ENCODE measurements at regions not wholly inside any gene's neighbourhood (a gene's known extent, or its start where the extent isn't known, plus 50 kb on each side); places are given as distances from the start of the nearest gene placed in this dataset.

DNA sequence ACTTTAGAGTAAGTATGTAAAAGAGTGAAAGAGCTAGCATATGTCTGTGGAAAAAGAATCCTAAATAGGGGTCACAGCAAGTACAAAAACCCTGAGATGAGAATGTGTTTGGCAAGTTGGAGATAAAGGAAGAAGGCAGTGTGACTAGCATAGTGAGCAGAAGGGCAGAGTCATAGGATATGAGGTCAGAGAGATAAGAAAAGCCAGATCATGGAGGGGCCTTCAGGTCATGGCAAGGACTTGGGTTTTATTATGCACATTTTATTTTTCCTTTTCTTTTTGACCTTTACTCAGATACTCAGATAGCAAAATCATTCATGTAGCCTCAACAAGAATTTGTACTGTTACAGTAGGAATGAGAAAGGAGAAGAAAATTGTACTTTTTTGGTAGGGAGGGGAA is 138.0 kb downstream of the GJA1 start:
- TF ChIP-seq, protein P1, sequence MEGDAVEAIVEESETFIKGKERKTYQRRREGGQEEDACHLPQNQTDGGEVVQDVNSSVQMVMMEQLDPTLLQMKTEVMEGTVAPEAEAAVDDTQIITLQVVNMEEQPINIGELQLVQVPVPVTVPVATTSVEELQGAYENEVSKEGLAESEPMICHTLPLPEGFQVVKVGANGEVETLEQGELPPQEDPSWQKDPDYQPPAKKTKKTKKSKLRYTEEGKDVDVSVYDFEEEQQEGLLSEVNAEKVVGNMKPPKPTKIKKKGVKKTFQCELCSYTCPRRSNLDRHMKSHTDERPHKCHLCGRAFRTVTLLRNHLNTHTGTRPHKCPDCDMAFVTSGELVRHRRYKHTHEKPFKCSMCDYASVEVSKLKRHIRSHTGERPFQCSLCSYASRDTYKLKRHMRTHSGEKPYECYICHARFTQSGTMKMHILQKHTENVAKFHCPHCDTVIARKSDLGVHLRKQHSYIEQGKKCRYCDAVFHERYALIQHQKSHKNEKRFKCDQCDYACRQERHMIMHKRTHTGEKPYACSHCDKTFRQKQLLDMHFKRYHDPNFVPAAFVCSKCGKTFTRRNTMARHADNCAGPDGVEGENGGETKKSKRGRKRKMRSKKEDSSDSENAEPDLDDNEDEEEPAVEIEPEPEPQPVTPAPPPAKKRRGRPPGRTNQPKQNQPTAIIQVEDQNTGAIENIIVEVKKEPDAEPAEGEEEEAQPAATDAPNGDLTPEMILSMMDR (IDR thresholded peaks at IDR 0.05): no peak
- TF ChIP-seq POLR2A (IDR thresholded peaks at IDR 0.05): no peak
- TF ChIP-seq POLR2AphosphoS5 (IDR thresholded peaks at IDR 0.05): no peak
- no peak for TF ChIP-seq EP300 (IDR thresholded peaks at IDR 0.05)

All from gastroesophageal sphincter (tissue), 3 donors.